GM12872 (cell line): ENCODE measurements at regions not wholly inside any gene's neighbourhood (a gene's known extent, or its start where the extent isn't known, plus 50 kb on each side); places are given as distances from the start of the nearest gene placed in this dataset.

Experiments
- CTCF ChIP-seq: IDR thresholded peaks from 3 replicates; pipeline ENCODE4 v1.5.1; 2011; ENCODE audit warnings: low read depth, mild to moderate bottlenecking, low read length, moderate library complexity; ENCODE audit not compliant: insufficient read depth

DNA sequence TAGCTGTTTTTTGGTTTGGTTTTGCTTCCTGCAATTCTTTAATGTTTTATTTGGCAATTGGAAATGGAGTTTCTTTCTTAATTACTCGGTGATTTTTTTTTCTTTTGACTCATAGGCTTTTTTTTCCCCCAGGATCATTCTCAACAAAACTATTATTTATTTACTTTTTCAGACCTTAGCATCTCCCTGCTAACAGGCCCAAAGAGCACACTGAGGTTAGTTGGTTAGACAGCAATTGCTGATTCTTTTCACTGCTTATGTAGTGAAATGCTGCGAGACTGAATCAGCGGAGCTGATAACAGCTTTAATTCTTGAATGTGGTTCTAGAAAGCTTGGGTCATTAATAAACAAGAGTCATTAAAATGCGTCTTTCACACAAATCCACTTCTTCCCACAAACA lies 79.1 kb upstream of the ZFP64 start:
- TF ChIP-seq CTCF, result no peak

GRCh38 chr20:52270001-52270606 lies 78.5 kb upstream of the ZFP64 start:
- no peak for TF ChIP-seq CTCF

- TF ChIP-seq CTCF, result no peak
Observed at GRCh38 chr20:52269321-52269720, 77.7 kb upstream of the ZFP64 start.

DNA sequence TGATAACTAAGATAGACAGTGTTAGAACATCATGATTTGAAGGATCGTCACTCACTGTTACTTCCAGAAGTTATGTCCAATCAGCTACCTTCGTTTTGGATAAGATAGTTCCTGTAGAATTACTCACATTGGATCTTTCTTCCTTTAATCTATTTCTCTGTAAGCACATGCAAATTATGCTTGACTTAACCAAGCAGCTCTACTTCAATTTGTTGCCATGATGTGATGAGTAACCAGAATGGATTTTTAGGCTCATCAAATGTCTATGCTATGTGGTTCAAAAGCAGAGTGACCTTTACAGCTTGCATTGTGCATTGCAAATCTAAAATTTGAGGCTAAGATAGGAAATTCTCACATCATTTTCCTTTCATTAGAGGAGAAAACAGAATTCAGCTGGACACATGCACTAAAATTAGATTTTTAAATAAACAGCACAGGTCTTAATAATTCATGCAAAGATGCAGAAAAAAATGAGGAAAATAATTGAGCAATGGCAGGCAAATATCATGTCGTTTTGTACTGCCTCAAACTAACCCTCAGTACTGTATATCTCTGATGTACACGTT lies 76.7 kb upstream of the ZFP64 start:
- no peak for TF ChIP-seq CTCF

DNA sequence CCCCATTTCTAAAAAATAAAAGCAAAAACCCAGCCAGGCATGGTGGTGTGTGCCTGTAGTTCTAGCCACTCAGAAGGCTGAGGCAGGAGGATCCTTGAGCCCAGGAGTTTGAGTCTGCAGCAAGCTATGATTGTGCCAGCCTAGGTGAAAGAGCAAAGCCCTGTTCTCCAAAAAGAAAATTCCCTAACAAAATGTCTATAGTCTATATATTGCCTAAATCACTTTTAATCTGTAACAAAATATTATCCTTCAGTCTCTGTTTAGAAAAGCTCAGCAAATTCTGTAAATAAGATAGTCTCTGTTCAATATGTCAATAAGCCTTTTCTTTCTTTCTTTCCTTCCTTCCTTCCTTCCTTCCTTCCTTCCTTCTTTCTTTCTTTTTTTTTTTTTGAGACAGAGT lies 75.8 kb upstream of the ZFP64 start:
- no peak for TF ChIP-seq CTCF

DNA sequence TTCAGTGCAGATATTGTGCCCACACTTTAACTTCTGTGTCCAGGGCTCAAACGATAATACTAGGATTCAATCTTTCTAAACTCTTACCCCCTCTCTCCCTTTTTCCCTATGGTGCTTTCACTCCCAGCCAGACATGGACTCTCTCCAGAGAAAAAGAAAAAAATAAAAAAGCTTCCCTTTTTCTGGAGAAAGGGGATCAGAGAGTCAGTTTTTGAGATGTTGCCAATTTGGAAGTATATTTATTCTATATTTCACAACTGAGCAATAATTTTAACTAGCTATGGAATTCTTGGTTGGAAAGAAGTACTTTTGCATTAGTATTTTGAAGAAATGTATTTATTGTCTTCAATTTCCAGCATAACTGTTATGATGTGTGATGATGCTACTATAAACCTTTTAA lies 72.2 kb upstream of the ZFP64 start:
- no peak for TF ChIP-seq CTCF

- no peak for TF ChIP-seq CTCF
Observed at GRCh38 chr20:52261792-52262191, 70.2 kb upstream of the ZFP64 start.

GRCh38 chr20:52259295-52259694 lies 67.7 kb upstream of the ZFP64 start:
- TF ChIP-seq CTCF, result no peak
